ENCODE measurements at regions not wholly inside any gene's neighbourhood (a gene's known extent, or its start where the extent isn't known, plus 50 kb on each side); places are given as distances from the start of the nearest gene placed in this dataset.

DNA sequence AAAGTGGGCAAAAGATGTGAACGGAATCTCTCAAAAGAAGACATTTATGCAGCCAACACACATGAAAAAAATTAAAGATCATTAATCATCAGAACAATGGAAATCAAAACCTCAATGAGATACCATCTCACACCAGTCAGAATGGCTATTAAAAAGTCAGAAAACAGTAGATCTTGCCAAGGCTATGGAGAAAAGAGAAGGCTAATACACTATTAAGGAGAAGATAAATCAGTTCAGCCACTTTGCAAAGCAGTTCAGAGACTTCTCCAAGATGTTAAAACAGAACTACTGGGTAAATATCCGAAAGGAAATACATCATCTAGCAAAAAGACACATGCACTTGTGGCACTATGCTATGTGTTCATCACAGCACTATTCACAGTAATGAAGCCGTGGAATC is 388.2 kb upstream of the LUZP2 start:
- in situ Hi-C loops (cut with HindIII; ENCODE audit: low sequenced_read_pairs), result no loop called here

DNA sequence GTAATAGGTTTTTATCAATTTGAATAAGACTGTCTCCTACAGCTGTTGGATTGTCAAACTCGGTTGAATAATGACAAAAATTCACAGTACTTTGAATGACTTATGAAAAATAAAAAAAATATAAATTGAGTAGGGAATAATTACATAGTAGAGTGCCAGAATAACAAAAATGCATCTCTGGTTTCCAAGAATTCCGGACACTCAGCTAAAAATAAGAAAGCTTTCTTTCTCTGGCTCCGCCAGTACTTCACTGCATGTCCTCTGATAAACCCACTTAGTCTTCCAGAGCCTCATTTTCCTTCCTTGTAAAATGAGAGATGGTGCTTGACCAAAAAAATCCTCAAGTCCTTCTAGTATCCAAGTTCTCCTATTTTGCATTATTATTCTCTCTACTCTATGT is 374.6 kb upstream of the LUZP2 start:
- no peak for DNase-seq (ENCODE audit: low read depth, low spot score)
- in situ Hi-C loops (cut with HindIII; ENCODE audit: low sequenced_read_pairs), result no loop called here
- TF ChIP-seq, protein P1, sequence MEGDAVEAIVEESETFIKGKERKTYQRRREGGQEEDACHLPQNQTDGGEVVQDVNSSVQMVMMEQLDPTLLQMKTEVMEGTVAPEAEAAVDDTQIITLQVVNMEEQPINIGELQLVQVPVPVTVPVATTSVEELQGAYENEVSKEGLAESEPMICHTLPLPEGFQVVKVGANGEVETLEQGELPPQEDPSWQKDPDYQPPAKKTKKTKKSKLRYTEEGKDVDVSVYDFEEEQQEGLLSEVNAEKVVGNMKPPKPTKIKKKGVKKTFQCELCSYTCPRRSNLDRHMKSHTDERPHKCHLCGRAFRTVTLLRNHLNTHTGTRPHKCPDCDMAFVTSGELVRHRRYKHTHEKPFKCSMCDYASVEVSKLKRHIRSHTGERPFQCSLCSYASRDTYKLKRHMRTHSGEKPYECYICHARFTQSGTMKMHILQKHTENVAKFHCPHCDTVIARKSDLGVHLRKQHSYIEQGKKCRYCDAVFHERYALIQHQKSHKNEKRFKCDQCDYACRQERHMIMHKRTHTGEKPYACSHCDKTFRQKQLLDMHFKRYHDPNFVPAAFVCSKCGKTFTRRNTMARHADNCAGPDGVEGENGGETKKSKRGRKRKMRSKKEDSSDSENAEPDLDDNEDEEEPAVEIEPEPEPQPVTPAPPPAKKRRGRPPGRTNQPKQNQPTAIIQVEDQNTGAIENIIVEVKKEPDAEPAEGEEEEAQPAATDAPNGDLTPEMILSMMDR (IDR thresholded peaks at IDR 0.05; ENCODE audit: low read depth, low read length), result no peak
- H3K4me3 ChIP-seq (ENCODE audit: low read depth, low read length), result no peak overlapping the region

More for the DNA sequence above, 388.2 kb upstream of the LUZP2 start:
- no peak overlapping the region for H3K4me3 ChIP-seq (ENCODE audit: low read depth, low read length)
- DNase-seq (ENCODE audit: low read depth, low spot score), result no peak
- TF ChIP-seq, protein P1 (IDR thresholded peaks at IDR 0.05; ENCODE audit: low read depth, low read length), result no peak

DNA sequence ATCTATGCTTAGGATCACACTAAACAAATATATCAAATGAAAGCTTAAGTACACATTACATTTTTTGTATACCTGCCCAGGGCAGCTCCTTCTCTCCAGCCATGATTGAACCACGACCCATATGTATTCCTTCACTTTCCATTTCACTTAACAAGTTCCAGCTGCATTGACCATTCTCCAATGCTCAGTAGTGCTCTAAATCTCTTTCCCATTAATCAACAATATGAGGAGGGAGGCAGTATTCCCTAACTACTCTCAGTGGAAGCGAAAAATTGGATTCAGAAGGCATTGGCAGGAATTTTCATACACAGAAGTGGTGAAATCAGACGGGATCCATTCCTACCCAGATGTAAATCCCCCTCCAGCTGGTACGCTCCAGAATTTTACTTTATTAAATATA is 372.0 kb upstream of the LUZP2 start:
- H3K4me3 ChIP-seq (ENCODE audit: low read depth, low read length), result no peak overlapping the region
- TF ChIP-seq, protein P1 (IDR thresholded peaks at IDR 0.05; ENCODE audit: low read depth, low read length), result no peak
- in situ Hi-C loops (cut with HindIII; ENCODE audit: low sequenced_read_pairs), result no loop called here
- DNase-seq (ENCODE audit: low read depth, low spot score), result no peak

DNA sequence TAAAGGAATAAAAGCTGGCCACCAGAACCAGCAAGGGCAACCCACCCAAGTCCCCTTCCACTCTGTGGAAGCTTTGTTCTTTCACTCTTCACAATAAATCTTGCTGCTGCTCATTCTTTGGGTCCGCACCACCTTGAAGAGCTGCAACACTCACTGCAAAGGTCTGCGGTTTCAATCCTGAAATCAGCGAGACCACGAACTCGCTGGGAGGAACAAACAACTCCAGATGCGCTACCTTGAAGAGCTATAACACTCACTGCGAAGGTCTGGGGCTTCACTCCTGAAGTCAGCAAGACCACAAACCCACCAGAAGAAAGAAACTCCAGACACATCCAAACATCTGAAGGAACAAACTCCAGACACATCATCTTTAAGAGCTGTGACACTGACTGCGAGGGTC is 365.2 kb upstream of the LUZP2 start:
- in situ Hi-C loops (cut with HindIII; ENCODE audit: low sequenced_read_pairs), result no loop called here
- no peak overlapping the region for H3K4me3 ChIP-seq (ENCODE audit: low read depth, low read length)
- TF ChIP-seq, protein P1 (IDR thresholded peaks at IDR 0.05; ENCODE audit: low read depth, low read length), result no peak

DNA sequence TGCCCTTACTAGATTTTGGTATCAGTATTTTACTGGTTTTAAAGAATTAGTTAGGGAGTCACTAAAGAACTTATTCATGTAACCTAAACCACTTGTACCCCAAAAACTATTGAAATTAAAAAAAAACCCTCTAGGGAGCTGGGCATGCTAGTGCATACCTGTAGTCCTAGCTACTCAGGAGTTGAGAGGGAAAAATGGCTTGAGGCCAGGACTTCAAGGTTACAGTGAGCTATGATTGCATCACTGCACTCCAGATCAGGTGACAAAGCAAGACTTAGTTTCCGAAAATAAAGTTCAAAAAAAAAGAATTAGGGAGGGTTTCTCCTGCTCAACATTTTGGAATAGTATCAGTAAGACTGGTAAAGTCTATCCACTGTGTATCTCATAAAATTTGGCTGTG is 364.4 kb upstream of the LUZP2 start:
- TF ChIP-seq, protein P1 (IDR thresholded peaks at IDR 0.05; ENCODE audit: low read depth, low read length), result no peak
- H3K4me3 ChIP-seq (ENCODE audit: low read depth, low read length), result no peak overlapping the region
- no peak for DNase-seq (ENCODE audit: low read depth, low spot score)
- in situ Hi-C loops (cut with HindIII; ENCODE audit: low sequenced_read_pairs), result no loop called here

More for the DNA sequence above, 365.2 kb upstream of the LUZP2 start:
- no peak for DNase-seq (ENCODE audit: low read depth, low spot score)

DNA sequence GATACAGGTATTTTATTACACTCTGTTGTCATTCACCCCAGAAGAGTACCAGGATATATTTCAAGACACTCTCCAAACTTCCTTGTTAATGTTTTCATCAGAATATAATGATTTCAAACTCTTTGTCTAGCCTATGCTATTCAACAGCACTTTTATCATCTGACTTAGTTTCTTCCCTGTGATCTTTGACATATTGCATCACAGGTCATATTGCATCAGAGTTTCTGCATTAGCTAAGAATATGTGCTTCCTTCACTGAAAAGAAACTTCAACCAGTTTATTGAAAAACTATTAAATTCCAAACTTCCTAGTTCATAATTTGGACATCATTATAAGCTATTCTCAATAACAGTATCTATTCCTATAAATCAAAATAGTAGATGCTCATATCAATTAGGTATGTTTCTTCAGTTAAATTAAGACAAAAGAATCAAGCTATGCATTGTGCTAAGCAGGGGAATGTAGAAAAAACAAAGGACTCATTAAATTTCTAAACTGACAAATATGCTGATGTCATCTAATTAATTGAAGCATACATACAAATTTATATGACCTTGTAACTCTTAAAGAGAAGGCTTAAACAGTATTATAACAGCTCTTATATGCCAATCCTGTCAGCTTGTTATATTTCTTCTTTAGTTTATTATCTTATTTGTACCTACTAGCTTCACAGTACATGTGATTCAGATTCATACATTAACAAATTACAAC is 361.8 kb upstream of the LUZP2 start:
- no peak overlapping the region for H3K4me3 ChIP-seq (ENCODE audit: low read depth, low read length)
- in situ Hi-C loops (cut with HindIII; ENCODE audit: low sequenced_read_pairs), result no loop called here
- TF ChIP-seq, protein P1 (IDR thresholded peaks at IDR 0.05; ENCODE audit: low read depth, low read length), result no peak
- no peak for DNase-seq (ENCODE audit: low read depth, low spot score)
